K562 (cell line): ENCODE measurements at regions not wholly inside any gene's neighbourhood (a gene's known extent, or its start where the extent isn't known, plus 50 kb on each side); places are given as distances from the start of the nearest gene placed in this dataset.

Experiments used
- ATAC-seq: fragments of 200-7000 bp; cut with Tn5 transposase; 3 replicates; pipeline ENCODE4 v1.9.1; 2020; ENCODE audit warnings: moderate library complexity
- BruUV-seq: library from RNA; stranded (reverse); fragments of 400-500 nt; replicated peaks from 2 replicates; lab custom pipeline; 2021; lab: Mats Ljungman, UMichigan
- CTCF ChIA-PET: fragments of 300-600 bp; formaldehyde crosslinking; extraction: SDS; loops from one replicate; lab custom pipeline; 2021; ENCODE audit warnings: low intra/inter-chr PET ratio; lab: Yijun Ruan, JAX
- POLR2A ChIA-PET: fragments of 300-600, 350-650 bp; sonication (Branson Sonifier 250); formaldehyde crosslinking; extraction: SDS; loops from one replicate; lab custom pipeline; 2021; ENCODE audit warnings: antibody characterized with exemption, inconsistent platforms; lab: Yijun Ruan, JAX
- DNase-seq, 4 experiments: peaks; one replicate each; pipeline versions ENCODE4 v3.0.0 to v3.0.0-alpha.2; 2011 to 2018; ENCODE audit warnings: low spot score in 3 of 4, mixed read lengths in 3 of 4; ENCODE audit errors: extremely low read depth in 1 of 4
- FAIRE-seq: peaks from 2 replicates; lab custom pipeline; 2011; peaks lifted over from hg19 to GRCh38; lab: Jason Lieb, UNC
- H2AFZ ChIP-seq: 2 replicates; pipeline ENCODE4 v1.6.0; 2011; ENCODE audit warnings: low read depth, low read length, control low read depth, inconsistent platforms
- H3K27ac ChIP-seq: fragments of 200-600 bp; 3 replicates; pipeline ENCODE4 v1.8.0; 2011; ENCODE audit warnings: low read depth, mild to moderate bottlenecking, control low read depth, inconsistent platforms, low read length, moderate library complexity, mixed read lengths; ENCODE audit errors: extremely low read depth
- H3K27me3 ChIP-seq, 2 experiments: fragments of 300-600 bp in 1 of 2; 2 replicates in 1 of 2; 3 replicates in 1 of 2; pipeline versions ENCODE4 v1.6.0 to v1.8.0; 2011; ENCODE audit warnings: inconsistent platforms in 2 of 2, low read length in 2 of 2, mild to moderate bottlenecking in 1 of 2, mixed read lengths in 1 of 2, moderate library complexity in 1 of 2; ENCODE audit not compliant: control insufficient read depth in 2 of 2, insufficient read depth in 2 of 2
- H3K36me3 ChIP-seq: fragments of 300-600 bp; 3 replicates; pipeline ENCODE4 v1.8.0; 2011; ENCODE audit warnings: mild to moderate bottlenecking, low read length, inconsistent platforms; ENCODE audit not compliant: control insufficient read depth, insufficient read depth
- H3K4me1 ChIP-seq, 2 experiments: fragments of 200-600 bp in 1 of 2; replicated peaks in 1 of 2; 2 replicates in 1 of 2; 3 replicates in 1 of 2; pipeline versions ENCODE4 v1.5.1 to v1.8.0; 2011; ENCODE audit warnings: inconsistent platforms in 2 of 2, low read length in 2 of 2, mild to moderate bottlenecking in 1 of 2, mixed read lengths in 1 of 2, moderate library complexity in 1 of 2; ENCODE audit not compliant: control insufficient read depth in 2 of 2, insufficient read depth in 2 of 2
- H3K4me2 ChIP-seq: 2 replicates; pipeline ENCODE4 v1.6.1; 2011; ENCODE audit warnings: low read length, control low read depth, inconsistent platforms, mixed read lengths; ENCODE audit not compliant: insufficient read depth
- H3K4me3 ChIP-seq: fragments of 200-600 bp; sonication (generic), shearing (Covaris generic); 2 replicates; pipeline ENCODE4 v1.5.1; 2016; ENCODE audit warnings: control low read depth, inconsistent platforms
- H3K79me2 ChIP-seq: fragments of 200-600 bp; 3 replicates; pipeline ENCODE4 v1.8.0; 2011; ENCODE audit warnings: low read length, inconsistent platforms; ENCODE audit not compliant: control insufficient read depth, insufficient read depth
- H3K9ac ChIP-seq, 2 experiments: 2 replicates each; pipeline versions ENCODE4 v1.6.0 to v1.6.1; 2011; ENCODE audit warnings: low read depth in 2 of 2, low read length in 2 of 2, control low read depth in 1 of 2, inconsistent platforms in 1 of 2, mild to moderate bottlenecking in 1 of 2, mixed read lengths in 1 of 2; ENCODE audit not compliant: insufficient read depth in 1 of 2
- H3K9me1 ChIP-seq: one replicate; pipeline ENCODE4 v1.6.0; 2011; ENCODE audit warnings: inconsistent platforms, mild to moderate bottlenecking, low read length, moderate library complexity; ENCODE audit not compliant: control insufficient read depth, insufficient read depth
- H3K9me3 ChIP-seq: replicated peaks from 2 replicates; pipeline ENCODE4 v1.5.1; 2011; ENCODE audit warnings: low read depth, low read length, inconsistent platforms; ENCODE audit not compliant: control insufficient read depth, insufficient read depth
- H4K20me1 ChIP-seq: replicated peaks from 2 replicates; pipeline ENCODE4 v1.6.1; 2011; ENCODE audit warnings: low read length, inconsistent platforms, mixed read lengths; ENCODE audit not compliant: control insufficient read depth, insufficient read depth
- EP300 ChIP-seq: IDR thresholded peaks from 2 replicates; pipeline ENCODE4 v1.6.1; 2012; ENCODE audit warnings: low read length, improper control_type of control experiment
- MTF1 ChIP-seq: fragments of 250-450 bp; sonication (Bioruptor Pico); IDR thresholded peaks from 2 replicates; pipeline ENCODE4 v1.9.0; 2021; ENCODE audit warnings: moderate library complexity, mild to moderate bottlenecking, inconsistent platforms, borderline replicate concordance
- POLR2B ChIP-seq: fragments of 450-650 bp; IDR thresholded peaks from 2 replicates; pipeline ENCODE4 v1.6.1; 2018; ENCODE audit warnings: low read depth; ENCODE audit not compliant: partially characterized antibody
- RCOR1 ChIP-seq, 2 experiments: IDR thresholded peaks; 2 replicates each; pipeline ENCODE4 v1.6.1; 2012; ENCODE audit warnings: low read depth in 2 of 2, low read length in 2 of 2, borderline replicate concordance in 1 of 2, improper control_type of control experiment in 1 of 2
- SRSF3 ChIP-seq: fragments of 200-400 bp; formaldehyde crosslinking; IDR thresholded peaks from 2 replicates; pipeline ENCODE4 v1.6.1; 2016; ENCODE audit warnings: mild to moderate bottlenecking, low read length, moderate library complexity; ENCODE audit not compliant: insufficient read depth
- ZBTB8A ChIP-seq: fragments of 450-650 bp; IDR thresholded peaks from 2 replicates; pipeline ENCODE4 v1.6.1; 2018; ENCODE audit warnings: mild to moderate bottlenecking, moderate library complexity; ENCODE audit not compliant: partially characterized antibody
- WGBS: fragments of 100-300 bp; shearing (Covaris generic); methylation state at CpG from one replicate; pipeline ENCODE4 v1.1.6; 2016; ENCODE audit warnings: low coverage, mixed read lengths; ENCODE audit not compliant: insufficient coverage; ENCODE audit errors: missing lambda C conversion rate; 5-methylcytosine and 5-hydroxymethylcytosine counted together
- in situ Hi-C: fragments of 300-500 bp; cut with MboI; formaldehyde crosslinking; loops from 4 replicates; pipeline ENCODE4 v1.15.0; 2018; ENCODE audit warnings: inconsistent platforms, mixed read lengths
- intact Hi-C: fragments of 100-400 bp; cut with micrococcal nuclease; formaldehyde crosslinking; loops from 2 replicates; pipeline ENCODE4 v1.14.2; 2022
- TF ChIP-seq, protein P1 (sequence below): fragments of 250-450 bp; sonication (Bioruptor Pico); IDR thresholded peaks from 2 replicates; pipeline ENCODE4 v1.4.0; 2020; ENCODE audit warnings: mild to moderate bottlenecking, moderate library complexity
- TF ChIP-seq, protein P2 (sequence below): fragments of 250-450 bp; sonication (Bioruptor Pico); IDR thresholded peaks from 2 replicates; pipeline ENCODE4 v1.4.0; 2020; ENCODE audit warnings: borderline replicate concordance
- TF ChIP-seq, protein P3 (sequence below): fragments of 250-450 bp; sonication (Bioruptor Pico); IDR thresholded peaks from 2 replicates; pipeline ENCODE4 v1.5.0; 2020; ENCODE audit warnings: mild to moderate bottlenecking, borderline replicate concordance
- TF ChIP-seq, protein P4 (sequence below): sonication (generic); formaldehyde crosslinking; IDR thresholded peaks from 2 replicates; pipeline ENCODE4 v1.8.1; 2023; ENCODE audit warnings: mild to moderate bottlenecking, missing genetic modification reagents

DNA sequence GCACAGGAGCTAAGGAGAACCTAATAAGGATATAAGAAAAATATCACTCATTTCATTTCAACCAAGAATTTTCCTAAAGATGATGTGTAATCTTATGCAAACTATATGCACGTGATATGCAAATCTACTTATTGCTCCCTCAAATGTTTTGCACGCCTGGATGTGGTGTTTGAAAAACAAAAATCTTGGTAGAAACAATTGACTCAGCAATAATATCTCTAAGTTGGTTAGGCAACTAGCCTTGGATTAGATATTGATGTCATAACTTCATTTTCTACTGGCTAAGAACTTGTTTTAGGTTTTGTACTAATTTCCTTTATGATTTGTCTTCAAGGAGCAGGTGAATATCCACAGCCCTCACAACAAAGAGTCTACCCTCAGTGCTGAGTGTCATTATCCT is 164.6 kb downstream of the TM2D1 start (continued):
- TF ChIP-seq, protein P1, sequence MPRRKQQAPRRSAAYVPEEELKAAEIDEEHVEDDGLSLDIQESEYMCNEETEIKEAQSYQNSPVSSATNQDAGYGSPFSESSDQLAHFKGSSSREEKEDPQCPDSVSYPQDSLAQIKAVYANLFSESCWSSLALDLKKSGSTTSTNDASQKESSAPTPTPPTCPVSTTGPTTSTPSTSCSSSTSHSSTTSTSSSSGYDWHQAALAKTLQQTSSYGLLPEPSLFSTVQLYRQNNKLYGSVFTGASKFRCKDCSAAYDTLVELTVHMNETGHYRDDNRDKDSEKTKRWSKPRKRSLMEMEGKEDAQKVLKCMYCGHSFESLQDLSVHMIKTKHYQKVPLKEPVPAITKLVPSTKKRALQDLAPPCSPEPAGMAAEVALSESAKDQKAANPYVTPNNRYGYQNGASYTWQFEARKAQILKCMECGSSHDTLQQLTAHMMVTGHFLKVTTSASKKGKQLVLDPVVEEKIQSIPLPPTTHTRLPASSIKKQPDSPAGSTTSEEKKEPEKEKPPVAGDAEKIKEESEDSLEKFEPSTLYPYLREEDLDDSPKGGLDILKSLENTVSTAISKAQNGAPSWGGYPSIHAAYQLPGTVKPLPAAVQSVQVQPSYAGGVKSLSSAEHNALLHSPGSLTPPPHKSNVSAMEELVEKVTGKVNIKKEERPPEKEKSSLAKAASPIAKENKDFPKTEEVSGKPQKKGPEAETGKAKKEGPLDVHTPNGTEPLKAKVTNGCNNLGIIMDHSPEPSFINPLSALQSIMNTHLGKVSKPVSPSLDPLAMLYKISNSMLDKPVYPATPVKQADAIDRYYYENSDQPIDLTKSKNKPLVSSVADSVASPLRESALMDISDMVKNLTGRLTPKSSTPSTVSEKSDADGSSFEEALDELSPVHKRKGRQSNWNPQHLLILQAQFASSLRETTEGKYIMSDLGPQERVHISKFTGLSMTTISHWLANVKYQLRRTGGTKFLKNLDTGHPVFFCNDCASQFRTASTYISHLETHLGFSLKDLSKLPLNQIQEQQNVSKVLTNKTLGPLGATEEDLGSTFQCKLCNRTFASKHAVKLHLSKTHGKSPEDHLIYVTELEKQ (CRISPR knock-in tag) = no peak
- TF ChIP-seq MTF1 (CRISPR knock-in tag) = no peak

DNA sequence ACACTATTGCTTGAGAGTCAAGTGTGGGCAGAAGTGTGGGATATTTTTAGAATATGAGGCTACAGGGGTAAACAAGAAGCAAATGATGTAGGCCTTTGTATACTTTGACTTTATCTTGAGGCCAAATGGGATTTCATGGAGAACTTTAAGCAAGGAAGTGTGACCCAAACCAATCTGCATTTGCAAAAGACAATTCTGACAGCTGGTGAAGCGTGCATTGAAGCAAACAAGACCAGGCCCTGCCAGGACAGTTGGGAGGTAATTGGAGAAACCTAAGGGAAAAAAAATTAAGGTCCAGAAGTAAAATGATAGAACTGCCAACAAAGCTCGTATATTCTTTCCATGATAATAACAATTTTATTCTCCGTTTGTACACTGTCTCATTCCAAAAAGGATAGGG is 168.3 kb downstream of the TM2D1 start:
- ChIA-PET CTCF (no interaction called here), POLR2A (no interaction called here)
- Histone ChIP-seq H3K4me1 (no peaks in the 10 kb centered on the region), H3K9ac (no peak overlapping the region), H3K4me2 (no peak overlapping the region), H3K9me1 (no peaks in the 10 kb centered on the region), H3K36me3 (no peaks in the 10 kb centered on the region), H3K4me3 (no peak overlapping the region), H3K9me3 (peaks cover 2% of the 10 kb centered on the region; the same call in 1 of the 2 replicates), H2AFZ (no peak overlapping the region), H4K20me1 (no peaks in the 10 kb centered on the region), H3K27ac (no peak overlapping the region), H3K27me3 (no peaks in the 10 kb centered on the region), H3K79me2 (no peaks in the 10 kb centered on the region)
- DNase-seq (no peak), FAIRE-seq (no peak), ATAC-seq (no peak)
- in situ Hi-C loops = no loop called here
- intact Hi-C loops = no loop called here
- BruUV-seq = no TSS peak
- 4% methylated on average over 3 of the region's 3 CpGs for WGBS
- no peak for TF ChIP-seq POLR2B
- no peak for TF ChIP-seq ZBTB8A
- no peak for TF ChIP-seq SRSF3
- TF ChIP-seq, protein P2, sequence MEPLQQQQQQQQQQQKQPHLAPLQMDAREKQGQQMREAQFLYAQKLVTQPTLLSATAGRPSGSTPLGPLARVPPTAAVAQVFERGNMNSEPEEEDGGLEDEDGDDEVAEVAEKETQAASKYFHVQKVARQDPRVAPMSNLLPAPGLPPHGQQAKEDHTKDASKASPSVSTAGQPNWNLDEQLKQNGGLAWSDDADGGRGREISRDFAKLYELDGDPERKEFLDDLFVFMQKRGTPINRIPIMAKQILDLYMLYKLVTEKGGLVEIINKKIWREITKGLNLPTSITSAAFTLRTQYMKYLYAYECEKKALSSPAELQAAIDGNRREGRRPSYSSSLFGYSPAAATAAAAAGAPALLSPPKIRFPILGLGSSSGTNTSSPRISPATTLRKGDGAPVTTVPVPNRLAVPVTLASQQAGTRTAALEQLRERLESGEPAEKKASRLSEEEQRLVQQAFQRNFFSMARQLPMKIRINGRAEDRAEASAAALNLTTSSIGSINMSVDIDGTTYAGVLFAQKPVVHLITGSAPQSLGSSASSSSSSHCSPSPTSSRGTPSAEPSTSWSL (CRISPR knock-in tag) = no peak
- TF ChIP-seq, protein P3, sequence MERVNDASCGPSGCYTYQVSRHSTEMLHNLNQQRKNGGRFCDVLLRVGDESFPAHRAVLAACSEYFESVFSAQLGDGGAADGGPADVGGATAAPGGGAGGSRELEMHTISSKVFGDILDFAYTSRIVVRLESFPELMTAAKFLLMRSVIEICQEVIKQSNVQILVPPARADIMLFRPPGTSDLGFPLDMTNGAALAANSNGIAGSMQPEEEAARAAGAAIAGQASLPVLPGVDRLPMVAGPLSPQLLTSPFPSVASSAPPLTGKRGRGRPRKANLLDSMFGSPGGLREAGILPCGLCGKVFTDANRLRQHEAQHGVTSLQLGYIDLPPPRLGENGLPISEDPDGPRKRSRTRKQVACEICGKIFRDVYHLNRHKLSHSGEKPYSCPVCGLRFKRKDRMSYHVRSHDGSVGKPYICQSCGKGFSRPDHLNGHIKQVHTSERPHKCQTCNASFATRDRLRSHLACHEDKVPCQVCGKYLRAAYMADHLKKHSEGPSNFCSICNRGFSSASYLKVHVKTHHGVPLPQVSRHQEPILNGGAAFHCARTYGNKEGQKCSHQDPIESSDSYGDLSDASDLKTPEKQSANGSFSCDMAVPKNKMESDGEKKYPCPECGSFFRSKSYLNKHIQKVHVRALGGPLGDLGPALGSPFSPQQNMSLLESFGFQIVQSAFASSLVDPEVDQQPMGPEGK = no peak
- no peak for TF ChIP-seq RCOR1 (IDR thresholded peaks at IDR 0.05; ENCODE audit: borderline replicate concordance in 1 of 2, low read depth in 2 of 2, low read length in 2 of 2)
- TF ChIP-seq, protein P4, sequence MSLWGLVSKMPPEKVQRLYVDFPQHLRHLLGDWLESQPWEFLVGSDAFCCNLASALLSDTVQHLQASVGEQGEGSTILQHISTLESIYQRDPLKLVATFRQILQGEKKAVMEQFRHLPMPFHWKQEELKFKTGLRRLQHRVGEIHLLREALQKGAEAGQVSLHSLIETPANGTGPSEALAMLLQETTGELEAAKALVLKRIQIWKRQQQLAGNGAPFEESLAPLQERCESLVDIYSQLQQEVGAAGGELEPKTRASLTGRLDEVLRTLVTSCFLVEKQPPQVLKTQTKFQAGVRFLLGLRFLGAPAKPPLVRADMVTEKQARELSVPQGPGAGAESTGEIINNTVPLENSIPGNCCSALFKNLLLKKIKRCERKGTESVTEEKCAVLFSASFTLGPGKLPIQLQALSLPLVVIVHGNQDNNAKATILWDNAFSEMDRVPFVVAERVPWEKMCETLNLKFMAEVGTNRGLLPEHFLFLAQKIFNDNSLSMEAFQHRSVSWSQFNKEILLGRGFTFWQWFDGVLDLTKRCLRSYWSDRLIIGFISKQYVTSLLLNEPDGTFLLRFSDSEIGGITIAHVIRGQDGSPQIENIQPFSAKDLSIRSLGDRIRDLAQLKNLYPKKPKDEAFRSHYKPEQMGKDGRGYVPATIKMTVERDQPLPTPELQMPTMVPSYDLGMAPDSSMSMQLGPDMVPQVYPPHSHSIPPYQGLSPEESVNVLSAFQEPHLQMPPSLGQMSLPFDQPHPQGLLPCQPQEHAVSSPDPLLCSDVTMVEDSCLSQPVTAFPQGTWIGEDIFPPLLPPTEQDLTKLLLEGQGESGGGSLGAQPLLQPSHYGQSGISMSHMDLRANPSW (CRISPR knock-in tag) = no peak
- TF ChIP-seq EP300 = no peak
